ENCODE measurements at regions not wholly inside any gene's neighbourhood (a gene's known extent, or its start where the extent isn't known, plus 50 kb on each side); places are given as distances from the start of the nearest gene placed in this dataset.
"Not testable (repeated sequence)": the region's sequence is repeated elsewhere in the genome, so short reads cannot be mapped to it uniquely, and the experiment has no call there.

DNA sequence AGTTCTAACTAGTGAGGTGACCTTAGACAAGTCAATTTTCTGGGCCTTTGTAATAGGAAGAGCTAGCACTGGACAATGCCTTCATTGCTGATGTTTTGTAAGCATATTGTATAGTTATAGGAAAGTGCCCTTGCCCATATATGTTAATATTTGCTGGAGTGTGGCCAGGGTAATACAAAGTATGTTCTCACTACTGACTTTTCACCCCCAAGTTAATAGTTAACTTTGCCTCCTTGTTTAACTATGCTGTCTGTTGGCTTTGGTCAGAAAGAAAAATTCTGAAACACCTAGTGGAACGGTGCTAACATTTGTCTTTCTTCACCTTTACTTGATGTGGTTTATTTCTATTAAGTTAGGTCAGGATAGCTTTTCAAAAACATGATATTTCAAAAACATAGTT is 287.4 kb upstream of the CTNNB1 start:
- DNase-seq, result no peak

DNA sequence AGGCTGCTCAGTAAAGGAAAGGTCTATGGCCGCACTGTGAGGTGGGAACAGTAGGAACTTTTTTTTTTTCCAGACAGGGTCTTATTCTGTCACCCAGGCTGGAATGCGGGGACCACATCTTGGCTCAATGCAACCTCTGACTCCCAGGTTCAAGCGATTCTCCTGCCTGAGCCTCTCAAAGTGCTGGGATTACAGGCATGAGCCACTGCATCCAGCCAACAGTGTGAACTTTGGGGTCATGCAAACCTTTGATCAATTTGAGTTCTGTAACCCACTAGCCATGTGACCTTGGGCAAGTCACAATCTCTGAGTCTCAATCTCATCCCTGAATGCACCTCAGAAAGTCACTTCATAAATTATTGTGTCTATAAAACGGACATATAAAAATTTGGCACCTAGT is 286.8 kb upstream of the CTNNB1 start:
- DNase-seq, result no peak

GRCh38 chr3:40913192-40913591 is 286.1 kb upstream of the CTNNB1 start:
- no peak for DNase-seq

GRCh38 chr3:40913641-40914040 is 285.7 kb upstream of the CTNNB1 start:
- no peak for DNase-seq

GRCh38 chr3:40914475-40914874 is 284.8 kb upstream of the CTNNB1 start:
- DNase-seq, result no peak

DNA sequence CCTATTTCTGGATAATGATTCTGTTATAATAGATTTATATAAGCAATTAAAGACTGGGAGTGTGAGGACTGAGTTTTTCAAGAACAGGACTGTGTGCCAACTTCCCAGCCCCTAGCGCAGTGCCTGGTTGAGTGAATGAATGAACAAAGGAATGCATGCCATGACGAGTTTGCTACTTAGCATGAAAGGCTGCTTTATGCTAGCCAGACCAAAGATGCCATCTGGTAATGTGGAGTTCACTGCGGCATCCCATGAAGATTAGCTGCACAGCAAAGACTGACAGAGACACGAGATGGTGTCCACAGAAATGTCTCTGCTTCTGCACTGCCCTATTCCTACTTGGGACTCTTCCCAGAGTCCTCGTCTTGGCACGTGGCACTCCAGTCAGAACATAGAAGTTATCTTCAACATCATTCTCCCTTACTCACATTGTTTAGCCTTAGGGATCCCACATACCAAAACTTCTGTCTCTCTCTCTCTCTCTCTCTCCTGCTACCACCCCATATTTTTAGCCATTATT is 283.9 kb upstream of the CTNNB1 start:
- no peak for DNase-seq

DNA sequence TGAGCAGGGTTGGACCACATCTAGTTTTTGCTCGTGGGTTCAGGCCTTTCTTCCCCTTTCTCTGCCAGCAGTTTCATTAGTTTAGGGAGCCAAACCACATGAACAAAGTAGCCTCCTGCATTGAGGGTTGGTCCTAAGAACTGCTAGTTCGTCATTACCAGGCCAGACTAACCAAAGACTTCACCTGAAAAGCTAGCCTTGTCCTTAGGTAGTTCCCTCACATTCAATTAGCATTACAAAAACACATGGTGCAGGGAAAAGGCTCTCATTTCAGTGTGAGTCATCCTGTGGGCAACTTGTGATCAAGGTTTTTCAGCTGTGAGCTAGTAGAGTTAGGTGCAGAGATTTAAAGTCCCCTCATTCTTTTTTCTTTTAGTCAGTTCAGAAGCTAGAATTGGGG is 279.3 kb upstream of the CTNNB1 start:
- no peak for DNase-seq

GRCh38 chr3:40921251-40921650 is 278.1 kb upstream of the CTNNB1 start:
- DNase-seq, result no peak

- DNase-seq, result no peak
These were observed 276.2 kb upstream of the CTNNB1 start for GRCh38 chr3:40923143-40923542.

- DNase-seq, result no peak
These were observed 275.7 kb upstream of the CTNNB1 start for GRCh38 chr3:40923651-40924050.

DNA sequence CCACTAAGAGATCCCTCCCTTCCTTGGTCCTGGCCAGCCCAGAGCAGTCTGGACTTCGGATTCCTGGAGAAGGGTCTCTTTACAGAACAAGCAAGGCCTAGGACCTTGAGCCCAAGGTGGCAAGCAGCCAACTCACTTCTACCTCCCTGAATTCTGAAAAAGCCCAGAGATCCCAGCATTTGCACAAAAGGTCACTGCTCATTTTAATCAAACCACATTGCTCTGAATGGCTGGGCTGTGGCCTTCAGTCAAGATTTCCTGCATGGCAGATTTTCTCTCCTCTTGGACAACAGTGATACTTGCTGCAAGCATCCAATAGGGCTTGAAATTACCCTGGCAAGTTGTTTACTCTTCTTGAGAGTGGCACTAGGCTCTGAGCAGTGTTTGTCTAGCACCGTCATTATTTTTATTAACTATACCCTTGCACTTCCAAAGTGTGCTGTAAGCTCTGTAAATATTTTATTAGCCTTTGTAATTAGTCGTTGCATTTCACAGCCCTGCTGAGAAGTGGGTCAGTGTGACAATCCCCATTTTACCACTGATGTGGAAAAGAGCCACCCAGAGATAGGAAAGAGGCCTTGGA is 274.7 kb upstream of the CTNNB1 start:
- DNase-seq, result no peak

DNA sequence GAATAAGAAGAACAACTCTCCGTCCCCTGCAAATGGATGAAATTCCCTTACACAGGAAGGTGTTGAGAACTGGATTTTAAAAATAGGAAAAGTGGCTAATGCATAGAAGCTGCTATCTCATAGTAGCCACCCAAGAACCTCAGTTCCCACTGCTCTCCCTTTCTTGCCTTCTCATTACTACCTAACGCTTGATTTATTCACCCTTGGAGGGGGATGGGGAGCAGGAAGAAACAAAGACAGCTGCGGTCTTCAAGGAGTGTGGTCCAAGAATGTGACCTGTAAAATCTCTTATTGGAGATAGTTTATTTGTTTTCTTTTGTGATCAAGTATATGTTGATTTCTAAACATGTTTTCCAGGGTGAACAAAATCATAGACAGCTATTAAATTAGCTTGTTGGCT is 274.1 kb upstream of the CTNNB1 start:
- DNase-seq, result no peak

GRCh38 chr3:40930131-40930538 is 269.2 kb upstream of the CTNNB1 start:
- DNase-seq, result no peak

DNA sequence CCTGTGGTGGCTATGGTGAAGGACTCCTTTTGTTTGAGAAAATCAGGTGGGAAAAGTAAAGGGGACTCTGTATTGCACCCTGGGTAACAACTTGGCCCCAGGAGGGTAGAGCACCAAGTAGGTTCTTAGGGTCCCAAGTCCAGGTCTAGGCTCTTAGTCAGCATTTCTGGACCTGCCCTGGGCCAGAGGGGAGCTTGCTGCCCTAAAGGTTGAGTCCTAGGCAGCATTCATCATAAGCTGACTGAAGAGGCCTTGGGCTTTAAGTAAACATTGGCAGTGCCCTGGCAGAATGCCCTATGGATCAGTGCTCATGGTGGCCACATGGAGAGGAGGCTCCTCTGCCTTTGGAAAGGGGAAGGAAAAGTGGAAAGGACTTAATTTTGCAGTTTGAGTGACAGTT is 268.5 kb upstream of the CTNNB1 start:
- no peak for DNase-seq

- no peak for DNase-seq
These were observed 260.7 kb upstream of the CTNNB1 start for GRCh38 chr3:40938591-40938990.

- no peak for DNase-seq
These were observed 260.1 kb upstream of the CTNNB1 start for GRCh38 chr3:40939030-40939740.

GRCh38 chr3:40939741-40940130 is 259.6 kb upstream of the CTNNB1 start:
- DNase-seq, result no peak

- no peak for DNase-seq
These were observed 258.7 kb upstream of the CTNNB1 start for GRCh38 chr3:40940651-40941050.

- DNase-seq, result not testable (repeated sequence)
These were observed 252.3 kb upstream of the CTNNB1 start for GRCh38 chr3:40947022-40947421.

DNA sequence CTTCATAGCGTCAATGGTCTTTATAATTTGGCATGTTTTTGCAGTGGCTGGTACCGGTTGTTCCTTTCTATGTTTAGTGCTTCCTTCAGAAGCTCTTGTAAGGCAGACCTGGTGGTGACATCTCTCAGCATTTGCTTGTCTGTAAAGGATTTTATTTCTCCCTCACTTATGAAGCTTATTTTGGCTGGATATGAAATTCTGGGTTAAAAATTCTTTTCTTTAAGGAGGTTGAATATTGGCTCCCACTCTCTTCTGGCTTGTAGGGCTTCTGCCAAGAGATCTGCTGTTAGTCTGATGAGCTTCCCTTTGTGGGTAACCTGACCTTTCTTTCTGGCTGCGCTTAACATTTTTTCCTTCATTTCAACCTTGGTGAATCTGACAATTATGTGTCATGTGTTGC is 250.0 kb upstream of the CTNNB1 start:
- not testable (repeated sequence) for DNase-seq

- no peak for DNase-seq
These were observed 247.7 kb upstream of the CTNNB1 start for GRCh38 chr3:40951636-40952035.

GRCh38 chr3:40961104-40961857 is 238.0 kb upstream of the CTNNB1 start:
- no peak for DNase-seq

DNA sequence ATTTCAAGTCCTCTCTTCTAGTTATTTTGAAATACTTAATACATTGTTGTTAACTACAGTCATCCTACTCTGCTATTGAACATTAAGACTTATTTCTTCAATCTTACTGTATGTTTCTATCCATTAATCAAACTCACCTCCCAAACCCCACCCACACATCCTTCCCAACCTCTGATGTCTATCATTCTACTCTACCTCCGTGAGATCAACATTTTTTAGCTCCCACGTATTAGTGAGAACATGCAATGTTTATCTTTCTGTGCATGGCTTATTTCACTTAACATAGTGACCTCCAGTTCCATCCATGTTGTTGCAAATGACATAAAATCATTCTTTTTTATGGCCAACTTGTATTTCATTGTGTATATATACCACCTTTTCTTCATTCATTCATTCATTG is 236.6 kb upstream of the CTNNB1 start:
- DNase-seq, result no peak

DNA sequence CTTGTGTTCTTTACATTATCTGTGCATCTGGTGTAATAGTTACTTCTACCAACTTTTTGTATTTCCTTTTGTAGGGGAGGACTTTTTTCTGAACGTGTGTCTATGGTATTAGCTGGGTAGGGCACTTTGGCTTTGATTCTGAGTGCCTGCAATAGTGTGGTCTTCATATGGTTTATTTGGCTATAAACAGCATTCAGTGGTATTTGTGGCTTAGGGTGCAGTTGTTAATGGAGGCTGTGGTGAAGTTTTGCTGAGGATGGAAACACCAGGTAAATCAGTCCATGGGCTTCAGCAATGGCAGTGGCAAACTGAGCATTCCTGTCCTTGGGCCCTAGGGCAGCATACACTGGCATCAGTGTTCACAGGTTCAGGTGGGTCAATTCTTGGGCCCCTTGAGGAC is 230.6 kb upstream of the CTNNB1 start:
- DNase-seq, result no peak
